ENCODE measurements at regions not wholly inside any gene's neighbourhood (a gene's known extent, or its start where the extent isn't known, plus 50 kb on each side); places are given as distances from the start of the nearest gene placed in this dataset.

GRCh38 chr2:147759536-147759935 is 85.3 kb upstream of the ACVR2A start:
- no peak for TF ChIP-seq CTCF (IDR thresholded peaks at IDR 0.05)
- TF ChIP-seq POLR2AphosphoS5 (IDR thresholded peaks at IDR 0.05): no peak
- TF ChIP-seq POLR2A (IDR thresholded peaks at IDR 0.05): no peak
- no peak for TF ChIP-seq EP300 (IDR thresholded peaks at IDR 0.05)

Measured in sigmoid colon (tissue), 4 donors.